Subcutaneous abdominal adipose tissue (tissue), 5 donors: ENCODE measurements at regions not wholly inside any gene's neighbourhood (a gene's known extent, or its start where the extent isn't known, plus 50 kb on each side); places are given as distances from the start of the nearest gene placed in this dataset.
"Not testable (repeated sequence)": the region's sequence is repeated elsewhere in the genome, so short reads cannot be mapped to it uniquely, and the experiment has no call there.

Experiments used
- H3K27ac ChIP-seq: one replicate; pipeline ENCODE4 v1.7.0; 2013; ENCODE audit warnings: low read depth, mild to moderate bottlenecking, inconsistent platforms, low read length, moderate library complexity
- H3K27me3 ChIP-seq, 5 donors: one replicate each; pipeline ENCODE4 v1.7.0; 2013; ENCODE audit warnings: low read length in 5 of 5, inconsistent platforms in 1 of 5; ENCODE audit not compliant: control insufficient read depth in 5 of 5, insufficient read depth in 4 of 5
- H3K36me3 ChIP-seq, 5 donors: one replicate each; pipeline ENCODE4 v1.7.0; 2013; ENCODE audit warnings: low read length in 5 of 5; ENCODE audit not compliant: control insufficient read depth in 5 of 5, insufficient read depth in 5 of 5
- H3K4me1 ChIP-seq, 5 donors: one replicate each; pipeline ENCODE4 v1.7.0; 2013; ENCODE audit warnings: low read length in 5 of 5, mild to moderate bottlenecking in 3 of 5, moderate library complexity in 1 of 5; ENCODE audit not compliant: control insufficient read depth in 5 of 5, insufficient read depth in 5 of 5
- H3K4me3 ChIP-seq, 5 donors: one replicate each; pipeline ENCODE4 v1.7.0; 2013; ENCODE audit warnings: low read length in 5 of 5, low read depth in 1 of 5
- H3K9ac ChIP-seq, 5 donors: one replicate each; pipeline ENCODE4 v1.7.0; 2013; ENCODE audit warnings: low read length in 5 of 5, mild to moderate bottlenecking in 4 of 5, moderate library complexity in 3 of 5
- H3K9me3 ChIP-seq, 5 donors: one replicate each; pipeline ENCODE4 v1.7.0; 2013; ENCODE audit warnings: low read length in 5 of 5; ENCODE audit not compliant: control insufficient read depth in 5 of 5
- donor health status: healthy.
- donor health status: healthy.
- donor health status: healthy.
- donor health status: healthy.
- donor health status: healthy.

GRCh38 chr10:6788731-6789130 is 208.7 kb upstream of the PRKCQ start:
- H3K27ac ChIP-seq: no peak overlapping the region
- H3K9me3 ChIP-seq: no peaks in the 10 kb centered on the region
- no peak overlapping the region for H3K4me3 ChIP-seq
- H3K27me3 ChIP-seq: peaks cover 0 to 5% (median 0%) of the 10 kb centered on the region in 5 donors
- H3K36me3 ChIP-seq: no peaks in the 10 kb centered on the region
- no peak overlapping the region for H3K9ac ChIP-seq
- H3K4me1 ChIP-seq: peaks cover 0 to 9% (median 5%) of the 10 kb centered on the region in 5 donors

- Histone ChIP-seq H3K4me3 (no peak overlapping the region), H3K27me3 (peaks cover 0 to 5% (median 0%) of the 10 kb centered on the region in 5 donors), H3K4me1 (peaks cover 0 to 9% (median 5%) of the 10 kb centered on the region in 5 donors), H3K27ac (no peak overlapping the region), H3K9me3 (no peaks in the 10 kb centered on the region), H3K9ac (no peak overlapping the region), H3K36me3 (no peaks in the 10 kb centered on the region)
Measured at GRCh38 chr10:6788231-6788630, 208.2 kb upstream of the PRKCQ start.

GRCh38 chr10:6787718-6788117 is 207.6 kb upstream of the PRKCQ start:
- peaks cover 0 to 9% (median 5%) of the 10 kb centered on the region in 5 donors for H3K4me1 ChIP-seq
- H3K9ac ChIP-seq: no peak overlapping the region
- no peaks in the 10 kb centered on the region for H3K36me3 ChIP-seq
- H3K4me3 ChIP-seq: no peak overlapping the region
- no peaks in the 10 kb centered on the region for H3K9me3 ChIP-seq
- peaks cover 0 to 5% (median 0%) of the 10 kb centered on the region in 5 donors for H3K27me3 ChIP-seq
- H3K27ac ChIP-seq: no peak overlapping the region

GRCh38 chr10:6787091-6787490 is 207.0 kb upstream of the PRKCQ start:
- Histone ChIP-seq H3K27ac (no peak overlapping the region), H3K4me3 (no peak overlapping the region), H3K9ac (no peak overlapping the region), H3K9me3 (no peaks in the 10 kb centered on the region), H3K27me3 (peaks cover 0 to 5% (median 0%) of the 10 kb centered on the region in 5 donors), H3K4me1 (peaks cover 0 to 9% (median 5%) of the 10 kb centered on the region in 5 donors), H3K36me3 (no peaks in the 10 kb centered on the region)

- no peaks in the 10 kb centered on the region for H3K9me3 ChIP-seq
- H3K9ac ChIP-seq: no peak overlapping the region
- H3K27ac ChIP-seq: no peak overlapping the region
- H3K4me3 ChIP-seq: peak overlapping the region in 1 of 5 donors; percentile 13
- H3K4me1 ChIP-seq: peaks cover 0 to 9% (median 5%) of the 10 kb centered on the region in 5 donors
- H3K36me3 ChIP-seq: no peaks in the 10 kb centered on the region
- peaks cover 0 to 5% (median 0%) of the 10 kb centered on the region in 5 donors for H3K27me3 ChIP-seq
Measured at GRCh38 chr10:6786579-6787031, 206.5 kb upstream of the PRKCQ start.

- H3K27me3 ChIP-seq, H3K9ac ChIP-seq: not testable (repeated sequence)
Measured at GRCh38 chr10:6784429-6784828, 204.4 kb upstream of the PRKCQ start.

GRCh38 chr10:6783471-6783870 is 203.4 kb upstream of the PRKCQ start:
- Histone ChIP-seq H3K4me1 (peaks cover 0 to 8% (median 5%) of the 10 kb centered on the region in 5 donors), H3K9me3 (no peaks in the 10 kb centered on the region), H3K27me3 (no peaks in the 10 kb centered on the region), H3K27ac (no peak overlapping the region), H3K4me3 (no peak overlapping the region), H3K36me3 (no peaks in the 10 kb centered on the region), H3K9ac (no peak overlapping the region)

More at GRCh38 chr10:6784429-6784828, 204.4 kb upstream of the PRKCQ start:
- not testable (repeated sequence) for H3K27ac ChIP-seq, H3K4me1 ChIP-seq, H3K4me3 ChIP-seq, H3K9me3 ChIP-seq, H3K36me3 ChIP-seq

GRCh38 chr10:6782378-6782777 is 202.3 kb upstream of the PRKCQ start:
- no peaks in the 10 kb centered on the region for H3K36me3 ChIP-seq
- H3K9ac ChIP-seq: no peak overlapping the region
- H3K27me3 ChIP-seq: peaks cover 0 to 3% (median 0%) of the 10 kb centered on the region in 5 donors
- H3K27ac ChIP-seq: no peak overlapping the region
- H3K9me3 ChIP-seq: no peaks in the 10 kb centered on the region
- H3K4me3 ChIP-seq: no peak overlapping the region
- H3K4me1 ChIP-seq: peaks cover 0 to 7% (median 5%) of the 10 kb centered on the region in 5 donors

- Histone ChIP-seq H3K9me3 (no peaks in the 10 kb centered on the region), H3K4me1 (no peaks in the 10 kb centered on the region), H3K27me3 (peaks cover 0 to 3% (median 0%) of the 10 kb centered on the region in 5 donors), H3K27ac (no peak overlapping the region), H3K36me3 (no peaks in the 10 kb centered on the region), H3K4me3 (no peak overlapping the region), H3K9ac (no peak overlapping the region)
Measured at GRCh38 chr10:6781133-6781770, 201.2 kb upstream of the PRKCQ start.

- H3K4me1 ChIP-seq: no peaks in the 10 kb centered on the region
- no peak overlapping the region for H3K9ac ChIP-seq
- H3K36me3 ChIP-seq: no peaks in the 10 kb centered on the region
- peaks cover 0 to 6% (median 4%) of the 10 kb centered on the region in 5 donors for H3K27me3 ChIP-seq
- H3K4me3 ChIP-seq: no peak overlapping the region
- no peak overlapping the region for H3K27ac ChIP-seq
- no peaks in the 10 kb centered on the region for H3K9me3 ChIP-seq
Measured at GRCh38 chr10:6780008-6780677, 200.1 kb upstream of the PRKCQ start.
